GM10248 (cell line): ENCODE measurements at regions not wholly inside any gene's neighbourhood (a gene's known extent, or its start where the extent isn't known, plus 50 kb on each side); places are given as distances from the start of the nearest gene placed in this dataset.

ENCODE experiments used
- CTCF ChIA-PET: fragments of 300-600 bp; sonication (Branson Sonifier 250); formaldehyde crosslinking; extraction: SDS; loops from one replicate; lab custom pipeline; 2021; ENCODE audit warnings: antibody characterized with exemption; lab: Yijun Ruan, JAX
- POLR2A ChIA-PET: fragments of 350-650 bp; sonication (Branson Sonifier 250); formaldehyde crosslinking; extraction: SDS; loops from one replicate; lab custom pipeline; 2020; ENCODE audit warnings: antibody characterized with exemption; lab: Yijun Ruan, JAX
- DNase-seq: peaks from one replicate; pipeline ENCODE4 v3.0.0; 2012; ENCODE audit errors: extremely low spot score
- TF ChIP-seq, protein P1 (sequence below): IDR thresholded peaks from 2 replicates; pipeline ENCODE4 v1.5.1; 2012; ENCODE audit warnings: mild to moderate bottlenecking, low read depth; ENCODE audit errors: extremely low read depth, missing control alignments, control extremely low read depth

DNA sequence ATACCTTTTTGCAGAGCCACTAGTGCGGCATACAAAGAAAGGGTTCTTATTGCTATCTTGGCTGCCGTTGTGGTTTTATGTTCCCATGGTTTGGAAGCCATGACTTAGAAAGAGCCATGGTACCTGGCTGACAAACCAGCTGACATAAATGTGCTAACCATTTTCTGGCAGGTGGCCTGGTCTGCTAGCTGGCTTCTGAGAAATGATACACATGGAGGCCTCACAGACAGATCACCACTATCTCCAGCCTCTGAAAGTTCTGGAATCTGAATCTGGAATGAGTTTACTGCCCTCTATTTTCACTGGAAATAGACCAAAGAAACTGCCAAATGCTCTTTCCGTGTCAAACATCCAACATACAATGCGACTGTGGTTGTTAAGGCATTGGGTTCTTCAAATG, 123.7 kb downstream of the QPCT start:
- ChIA-PET CTCF (interaction anchor here (1.1 kb wide), 1 partner anchor 12 kb away, joined by 3 read pairs; no protein-coding TSS in a partner anchor), POLR2A (no interaction called here)
- no peak for DNase-seq
- TF ChIP-seq, protein P1, sequence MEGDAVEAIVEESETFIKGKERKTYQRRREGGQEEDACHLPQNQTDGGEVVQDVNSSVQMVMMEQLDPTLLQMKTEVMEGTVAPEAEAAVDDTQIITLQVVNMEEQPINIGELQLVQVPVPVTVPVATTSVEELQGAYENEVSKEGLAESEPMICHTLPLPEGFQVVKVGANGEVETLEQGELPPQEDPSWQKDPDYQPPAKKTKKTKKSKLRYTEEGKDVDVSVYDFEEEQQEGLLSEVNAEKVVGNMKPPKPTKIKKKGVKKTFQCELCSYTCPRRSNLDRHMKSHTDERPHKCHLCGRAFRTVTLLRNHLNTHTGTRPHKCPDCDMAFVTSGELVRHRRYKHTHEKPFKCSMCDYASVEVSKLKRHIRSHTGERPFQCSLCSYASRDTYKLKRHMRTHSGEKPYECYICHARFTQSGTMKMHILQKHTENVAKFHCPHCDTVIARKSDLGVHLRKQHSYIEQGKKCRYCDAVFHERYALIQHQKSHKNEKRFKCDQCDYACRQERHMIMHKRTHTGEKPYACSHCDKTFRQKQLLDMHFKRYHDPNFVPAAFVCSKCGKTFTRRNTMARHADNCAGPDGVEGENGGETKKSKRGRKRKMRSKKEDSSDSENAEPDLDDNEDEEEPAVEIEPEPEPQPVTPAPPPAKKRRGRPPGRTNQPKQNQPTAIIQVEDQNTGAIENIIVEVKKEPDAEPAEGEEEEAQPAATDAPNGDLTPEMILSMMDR: no peak

GRCh38 chr2:37469126-37469525, 124.7 kb downstream of the QPCT start:
- DNase-seq: no peak
- TF ChIP-seq, protein P1: no peak
- ChIA-PET POLR2A (no interaction called here), CTCF (interaction anchor here (1.1 to 1.7 kb wide), 3 partner anchors 11 to 53 kb away, joined by 3 to 4 read pairs (median 3); no protein-coding TSS in a partner anchor)

DNA sequence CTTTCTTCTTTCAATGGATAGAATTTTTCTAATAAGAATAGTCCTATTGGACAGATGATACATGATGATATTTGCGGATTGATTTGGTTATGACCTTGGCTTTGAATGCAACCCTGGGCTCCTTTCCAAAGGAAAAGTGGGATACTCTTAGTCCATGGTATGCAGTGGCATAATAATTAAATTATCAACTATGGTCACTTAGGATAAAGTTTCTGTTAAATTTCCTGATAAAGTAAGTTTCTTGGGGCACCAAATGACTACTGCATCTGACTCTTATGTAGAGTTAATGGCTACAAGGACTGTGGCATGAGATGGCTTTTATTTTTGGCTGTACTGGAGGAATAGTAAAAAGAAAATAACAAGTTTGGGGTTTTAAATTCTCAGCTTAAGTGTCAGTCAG, 126.7 kb downstream of the QPCT start:
- TF ChIP-seq, protein P1: no peak
- ChIA-PET CTCF (interaction anchor here (1.5 kb wide), 1 partner anchor 11 kb away, joined by 3 read pairs; no protein-coding TSS in a partner anchor), POLR2A (no interaction called here)
- DNase-seq: no peak

DNA sequence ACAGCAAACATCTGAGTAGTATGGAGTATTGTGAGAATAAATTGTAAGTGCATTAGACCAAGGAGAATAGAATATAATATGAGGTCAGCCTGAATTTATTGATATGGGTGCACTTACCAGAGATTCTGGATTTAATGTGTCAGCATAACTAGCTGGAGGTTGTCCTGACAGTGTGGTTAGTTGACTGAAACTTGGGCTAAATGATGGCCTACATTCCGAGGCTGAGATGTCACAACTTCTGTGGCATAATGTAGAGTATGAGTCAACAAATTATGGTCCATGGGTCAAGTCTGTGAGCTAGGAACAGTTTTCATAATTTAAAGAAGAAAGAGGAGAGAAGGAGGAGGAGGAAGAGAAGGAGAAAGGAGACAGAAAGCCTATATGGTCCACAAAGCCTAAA, 127.6 kb downstream of the QPCT start:
- ChIA-PET POLR2A (no interaction called here), CTCF (interaction anchor here (1.5 kb wide), 1 partner anchor 12 kb away, joined by 3 read pairs; no protein-coding TSS in a partner anchor)
- TF ChIP-seq, protein P1: no peak
- no peak for DNase-seq

- ChIA-PET POLR2A (interaction anchor here (0.6 kb wide), 1 partner anchor 234 kb away, joined by 3 read pairs; no protein-coding TSS in a partner anchor), CTCF (interaction anchor here (0.7 to 1.6 kb wide), 5 partner anchors 10 to 38 kb away, joined by 3 to 7 read pairs (median 3); no protein-coding TSS in a partner anchor)
Observed at GRCh38 chr2:37472959-37473358, 128.5 kb downstream of the QPCT start.

DNA sequence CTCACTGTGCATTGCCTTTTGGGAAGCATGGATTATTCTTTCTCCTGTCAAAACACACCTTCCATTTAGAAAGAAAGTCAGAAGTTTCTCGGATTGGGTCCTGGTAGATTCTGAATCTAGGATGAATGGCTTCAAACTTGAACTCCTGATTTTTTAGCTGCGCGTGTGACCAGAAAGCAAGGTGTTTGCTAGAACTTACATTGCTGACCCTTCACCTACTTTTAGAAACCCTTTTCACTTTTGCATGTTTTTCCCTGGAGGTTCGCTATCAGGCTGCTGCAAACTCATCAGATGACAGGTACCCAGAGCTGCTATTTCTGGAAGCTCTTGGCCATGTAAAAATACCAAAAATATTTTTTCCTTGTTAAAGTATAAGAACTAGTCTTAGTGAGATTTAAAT, 132.0 kb downstream of the QPCT start:
- TF ChIP-seq, protein P1: no peak
- CTCF ChIA-PET: interaction anchor here (1.4 to 1.8 kb wide), 2 partner anchors 13 to 24 kb away, joined by 3 to 4 read pairs; no protein-coding TSS in a partner anchor
- POLR2A ChIA-PET: no interaction called here
- DNase-seq: no peak

More at GRCh38 chr2:37472959-37473358, 128.5 kb downstream of the QPCT start:
- no peak for DNase-seq
- TF ChIP-seq, protein P1: no peak

DNA sequence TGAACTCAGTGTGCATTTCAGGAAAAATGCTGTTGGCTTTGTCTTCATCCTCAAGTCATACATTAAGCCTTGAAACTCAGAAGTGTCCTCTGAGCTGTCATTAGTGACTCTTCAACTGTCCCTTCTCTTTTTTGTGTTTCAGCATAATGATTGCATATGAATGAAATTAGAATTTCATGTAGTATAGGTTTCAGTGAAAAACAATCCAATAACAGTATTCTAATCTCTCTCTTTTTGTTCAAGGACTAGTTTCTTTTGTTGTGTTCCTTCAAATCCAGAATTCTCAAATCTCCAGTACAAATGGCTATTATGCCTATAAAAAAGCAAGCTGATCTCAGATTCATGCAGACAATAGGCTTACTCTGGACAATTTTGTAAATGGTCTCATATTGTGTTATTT, 133.5 kb downstream of the QPCT start:
- DNase-seq: no peak
- TF ChIP-seq, protein P1: no peak
- ChIA-PET CTCF (interaction anchor here (1.2 to 1.8 kb wide), 3 partner anchors 11 to 36 kb away, joined by 3 to 4 read pairs (median 4); no protein-coding TSS in a partner anchor), POLR2A (no interaction called here)
